Fibroblast of skin of right biceps (primary cell): ENCODE measurements at regions not wholly inside any gene's neighbourhood (a gene's known extent, or its start where the extent isn't known, plus 50 kb on each side); places are given as distances from the start of the nearest gene placed in this dataset.
"Not testable (repeated sequence)": the region's sequence is repeated elsewhere in the genome, so short reads cannot be mapped to it uniquely, and the experiment has no call there.

ENCODE experiments used
- DNase-seq: peaks from one replicate; pipeline ENCODE4 v3.0.0-alpha.2; 2013

DNA sequence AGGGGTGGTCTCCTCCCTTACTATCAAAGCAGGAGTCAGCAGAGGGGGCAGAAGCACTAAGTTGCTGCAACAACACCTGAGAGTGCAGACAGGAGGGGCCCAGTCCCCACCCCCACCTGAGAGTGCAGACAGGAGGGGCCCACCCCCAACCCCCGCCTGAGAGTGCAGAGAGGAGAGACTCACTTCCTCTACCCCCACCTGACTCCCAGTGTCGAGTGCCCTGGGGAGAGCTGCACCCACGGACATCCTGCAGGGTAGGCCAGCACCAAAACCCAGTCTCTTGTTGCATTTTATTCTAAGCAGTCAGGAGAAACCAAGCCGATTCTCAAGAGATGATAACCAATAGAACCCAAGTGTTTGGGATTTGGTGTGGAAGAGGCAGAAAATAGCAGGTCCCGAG lies 78.4 kb downstream of the NAPG start:
- no peak for DNase-seq

DNA sequence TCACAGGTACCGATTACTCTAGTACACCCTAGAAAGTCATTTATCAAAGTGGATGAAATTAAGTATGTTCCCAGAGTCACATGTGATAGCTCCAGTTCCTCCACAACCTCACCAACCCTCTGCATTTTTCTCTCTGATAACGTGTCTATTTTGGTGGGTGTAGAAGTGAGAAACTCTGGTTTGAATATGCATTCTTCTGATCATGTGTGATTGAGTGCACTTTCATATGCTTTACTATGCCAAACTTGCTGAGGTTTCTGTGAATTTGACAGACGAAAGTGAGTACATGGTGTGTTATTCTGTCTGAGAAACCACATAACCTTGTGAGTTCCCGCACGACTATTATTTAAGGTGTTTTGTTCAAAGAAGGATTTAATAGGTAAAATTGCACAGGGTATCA lies 81.1 kb downstream of the NAPG start:
- DNase-seq: not testable (repeated sequence)

DNA sequence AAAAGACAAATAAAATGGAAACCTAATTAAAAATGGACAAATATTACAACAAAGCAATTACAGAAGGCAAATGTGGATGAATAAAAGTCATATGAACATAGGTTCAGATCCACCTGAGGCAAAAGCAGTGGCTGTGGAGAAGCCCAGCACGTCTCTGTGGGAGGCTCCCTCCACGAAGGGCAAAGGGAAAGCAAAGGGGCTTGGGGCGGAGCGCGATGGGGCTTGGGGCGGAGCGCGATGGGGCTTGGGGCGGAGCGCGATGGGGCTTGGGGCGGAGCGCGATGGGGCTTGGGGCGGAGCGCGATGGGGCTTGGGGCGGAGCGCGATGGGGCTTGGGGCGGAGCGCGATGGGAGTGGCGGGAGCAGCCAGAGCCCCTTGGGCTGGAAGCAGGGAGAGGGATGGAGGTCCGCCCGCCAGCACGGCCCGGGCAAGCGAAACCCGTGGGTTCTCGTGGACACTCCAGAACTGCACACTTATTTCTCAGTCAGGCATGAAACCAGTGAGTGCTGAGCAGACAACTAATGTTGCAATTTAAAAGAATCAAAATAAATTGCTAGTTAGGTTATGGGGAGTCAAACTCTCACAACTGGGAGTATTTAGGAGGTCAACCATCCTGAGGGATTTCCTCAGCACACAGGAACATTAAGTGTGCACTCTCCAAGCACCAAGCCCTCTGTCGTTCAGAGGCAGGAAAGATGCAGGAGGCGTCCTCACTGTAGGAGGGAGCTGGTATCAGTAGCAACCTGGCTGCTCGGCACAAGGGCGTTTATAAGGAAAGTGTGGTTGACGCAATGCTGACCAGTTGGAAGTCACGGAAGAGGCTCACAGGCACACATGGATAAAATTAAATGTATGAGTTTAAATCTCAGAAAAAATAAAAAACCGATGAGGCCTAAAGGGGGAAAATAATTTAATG lies 81.8 kb downstream of the NAPG start:
- DNase-seq: not testable (repeated sequence)

DNA sequence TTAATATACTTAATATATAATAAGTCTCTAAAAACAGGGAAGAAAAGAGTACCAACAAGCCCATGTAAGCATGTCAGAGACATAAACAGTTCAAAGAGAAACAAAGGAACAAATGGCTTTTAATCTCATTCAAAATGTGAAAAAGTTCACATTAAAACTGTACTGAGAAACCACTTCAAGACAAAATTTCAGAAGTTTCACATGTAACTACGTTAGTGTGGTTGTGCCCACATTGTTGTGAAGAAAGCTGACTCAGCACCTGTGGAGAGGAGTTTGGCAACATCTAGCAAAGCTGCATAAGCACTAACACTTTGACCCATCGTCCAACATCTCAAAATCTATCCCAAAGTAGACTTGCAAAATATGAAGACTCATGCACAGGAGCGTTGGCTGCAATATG lies 82.6 kb downstream of the NAPG start:
- not testable (repeated sequence) for DNase-seq

DNA sequence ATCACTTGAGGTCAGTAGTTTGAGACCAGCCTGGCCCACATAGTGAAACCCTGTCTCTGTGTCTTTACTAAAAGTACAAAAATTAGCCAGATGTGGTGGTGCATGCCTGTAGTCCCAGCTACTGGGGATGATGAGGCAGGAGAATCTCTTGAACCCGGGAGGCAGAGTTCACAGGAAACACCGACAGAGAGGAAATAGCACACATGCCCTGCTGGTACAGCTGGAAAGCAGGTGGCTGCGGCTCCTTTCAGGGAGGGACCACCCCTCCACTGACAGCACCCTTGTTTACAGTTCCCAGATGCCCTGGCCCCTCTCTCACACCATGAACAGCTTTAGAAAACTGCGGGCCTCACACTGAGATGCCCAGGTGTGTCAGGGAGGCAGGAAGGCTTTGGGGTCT lies 83.2 kb downstream of the NAPG start:
- not testable (repeated sequence) for DNase-seq

DNA sequence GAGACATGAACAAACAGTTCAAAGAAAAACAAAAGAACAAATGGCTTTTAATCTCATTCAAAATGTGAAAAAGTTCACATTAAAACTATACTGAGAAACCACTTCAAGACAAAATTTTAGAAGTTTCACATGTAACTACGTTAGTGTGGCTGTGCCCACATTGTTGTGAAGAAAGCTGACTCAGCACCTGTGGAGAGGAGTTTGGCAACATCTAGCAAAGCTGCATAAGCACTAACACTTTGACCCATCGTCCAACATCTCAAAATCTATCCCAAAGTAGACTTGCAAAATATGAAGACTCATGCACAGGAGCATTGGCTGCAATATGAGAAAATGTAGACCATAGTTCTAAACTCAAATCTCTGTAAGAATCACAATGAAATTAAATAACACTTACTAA lies 87.4 kb downstream of the NAPG start:
- DNase-seq: not testable (repeated sequence)

DNA sequence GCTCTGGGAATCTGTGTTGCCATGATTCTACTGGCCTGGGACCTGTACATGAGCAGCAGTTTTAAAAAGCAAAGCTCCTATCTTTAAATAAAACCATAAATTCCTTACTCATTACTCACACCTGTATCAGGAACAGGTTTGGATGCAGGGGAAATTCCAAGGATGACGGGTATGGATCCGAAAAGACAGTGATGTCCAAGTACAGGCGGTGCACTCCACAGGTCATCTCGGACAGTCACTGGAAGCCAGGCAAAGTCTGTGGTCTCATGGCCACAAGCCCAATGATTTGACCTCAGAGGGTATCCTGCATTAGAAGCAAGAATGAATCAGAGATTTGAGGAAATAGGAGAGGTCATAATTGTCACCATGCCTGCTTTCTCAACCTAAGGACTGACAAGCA lies 90.9 kb downstream of the NAPG start:
- peak; percentile 16 for DNase-seq

DNA sequence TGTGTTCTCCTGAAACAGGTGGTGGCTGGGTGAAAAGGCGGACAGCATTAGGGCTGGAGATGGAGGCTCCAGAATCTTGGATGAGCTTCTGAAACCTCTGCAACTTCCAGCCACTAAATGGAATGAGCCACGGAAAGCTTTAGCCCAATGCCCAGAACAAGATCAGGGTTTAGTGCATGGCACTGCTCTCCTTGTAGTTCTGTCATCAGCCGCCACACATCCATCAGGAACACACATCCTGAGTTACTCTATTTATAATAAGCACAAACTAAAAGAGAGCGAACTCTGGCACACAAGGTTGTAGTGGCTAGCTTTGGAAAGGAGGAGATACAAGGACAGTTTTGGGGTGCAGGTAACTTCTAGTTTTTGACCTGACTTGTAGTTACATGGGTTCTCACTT lies 93.0 kb downstream of the NAPG start:
- DNase-seq: not testable (repeated sequence)

DNA sequence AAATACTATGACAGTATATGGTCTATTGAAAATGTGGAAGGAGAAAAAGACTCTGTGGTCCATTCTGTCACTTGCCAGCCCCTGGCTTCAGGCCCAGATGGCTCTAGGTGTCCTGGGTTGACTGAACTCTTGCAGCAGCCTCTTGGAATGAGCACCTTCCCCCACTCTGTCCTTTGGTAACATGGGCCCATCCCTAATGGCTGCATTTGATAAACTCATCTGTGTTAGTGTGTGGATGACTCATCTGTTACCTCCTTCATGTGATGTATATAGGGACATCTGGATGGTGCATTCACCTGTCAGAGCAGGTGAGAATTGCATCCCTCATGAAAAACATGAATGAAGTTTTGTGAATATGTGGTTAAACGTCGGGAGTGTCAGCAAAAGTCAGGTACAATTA lies 93.5 kb downstream of the NAPG start:
- DNase-seq: not testable (repeated sequence)

DNA sequence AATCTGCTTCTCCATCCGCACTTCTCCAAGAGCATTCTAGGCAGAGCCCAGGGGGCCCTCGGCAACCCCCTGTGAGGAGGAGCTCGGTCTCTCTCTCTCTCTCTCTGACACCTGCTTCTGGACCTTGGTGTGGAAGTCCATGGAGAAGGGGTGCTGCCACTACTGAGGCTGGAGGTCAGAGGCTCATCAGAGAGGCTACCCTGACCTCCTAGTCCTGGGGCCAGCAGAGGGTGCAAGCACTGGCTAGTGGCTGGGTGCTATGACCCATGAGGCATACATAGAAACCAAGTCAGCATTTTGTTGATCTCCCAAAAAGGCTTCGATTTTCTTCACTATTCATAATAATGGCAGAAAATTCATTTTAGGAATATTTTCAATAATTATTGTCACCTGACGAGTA lies 94.0 kb downstream of the NAPG start:
- DNase-seq: not testable (repeated sequence)
